ENCODE measurements at regions not wholly inside any gene's neighbourhood (a gene's known extent, or its start where the extent isn't known, plus 50 kb on each side); places are given as distances from the start of the nearest gene placed in this dataset.

- no peak for TF ChIP-seq POLR2A (IDR thresholded peaks at IDR 0.05)
- TF ChIP-seq, protein P1, sequence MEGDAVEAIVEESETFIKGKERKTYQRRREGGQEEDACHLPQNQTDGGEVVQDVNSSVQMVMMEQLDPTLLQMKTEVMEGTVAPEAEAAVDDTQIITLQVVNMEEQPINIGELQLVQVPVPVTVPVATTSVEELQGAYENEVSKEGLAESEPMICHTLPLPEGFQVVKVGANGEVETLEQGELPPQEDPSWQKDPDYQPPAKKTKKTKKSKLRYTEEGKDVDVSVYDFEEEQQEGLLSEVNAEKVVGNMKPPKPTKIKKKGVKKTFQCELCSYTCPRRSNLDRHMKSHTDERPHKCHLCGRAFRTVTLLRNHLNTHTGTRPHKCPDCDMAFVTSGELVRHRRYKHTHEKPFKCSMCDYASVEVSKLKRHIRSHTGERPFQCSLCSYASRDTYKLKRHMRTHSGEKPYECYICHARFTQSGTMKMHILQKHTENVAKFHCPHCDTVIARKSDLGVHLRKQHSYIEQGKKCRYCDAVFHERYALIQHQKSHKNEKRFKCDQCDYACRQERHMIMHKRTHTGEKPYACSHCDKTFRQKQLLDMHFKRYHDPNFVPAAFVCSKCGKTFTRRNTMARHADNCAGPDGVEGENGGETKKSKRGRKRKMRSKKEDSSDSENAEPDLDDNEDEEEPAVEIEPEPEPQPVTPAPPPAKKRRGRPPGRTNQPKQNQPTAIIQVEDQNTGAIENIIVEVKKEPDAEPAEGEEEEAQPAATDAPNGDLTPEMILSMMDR (IDR thresholded peaks at IDR 0.05): no peak
- H3K4me3 ChIP-seq: no peak overlapping the region
- H3K27ac ChIP-seq: no peak overlapping the region
- no peaks in the 10 kb centered on the region for H3K36me3 ChIP-seq (replicated peaks in 1 of 2; ENCODE audit: insufficient read depth in 1 of 2, low read depth in 2 of 2)
- no peaks in the 10 kb centered on the region for H3K4me1 ChIP-seq
- H3K27me3 ChIP-seq: no peaks in the 10 kb centered on the region
- ATAC-seq (no peak), DNase-seq (no peak)
- WGBS, 2 donors: 70 to 81% methylated on average over 8 of the region's 8 CpGs
- intact Hi-C loops (cut with DNase I): no loop called here
- H3K9me3 ChIP-seq: no peaks in the 10 kb centered on the region
These were observed 70.5 kb downstream of the CBLL2 start for GRCh38 chrX:22343192-22343591.

DNA sequence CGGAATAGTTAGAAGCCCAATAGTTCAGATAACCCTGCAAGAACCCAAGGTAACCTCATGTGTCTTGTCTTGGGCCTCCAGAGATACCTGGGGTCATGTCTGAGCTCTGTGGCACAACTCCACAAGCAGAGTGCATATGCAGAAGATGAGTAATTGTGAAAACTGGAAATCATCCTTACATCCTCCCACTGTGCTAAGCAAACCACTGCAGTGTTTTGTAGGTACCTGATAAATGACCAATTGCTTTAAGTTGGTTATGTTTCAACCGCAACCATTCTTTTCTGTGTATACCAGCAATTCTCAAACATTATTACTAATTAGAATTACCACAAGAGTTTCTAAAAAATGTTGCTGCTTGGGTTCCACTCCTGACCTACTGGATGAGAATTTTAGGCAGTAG lies 73.2 kb downstream of the CBLL2 start:
- H3K4me3 ChIP-seq: no peak overlapping the region
- H3K36me3 ChIP-seq (replicated peaks in 1 of 2; ENCODE audit: insufficient read depth in 1 of 2, low read depth in 2 of 2): no peaks in the 10 kb centered on the region
- H3K4me1 ChIP-seq: no peaks in the 10 kb centered on the region
- WGBS, 2 donors: 57 to 65% methylated on average over 2 of the region's 2 CpGs
- no peak overlapping the region for H3K27ac ChIP-seq
- H3K9me3 ChIP-seq: no peaks in the 10 kb centered on the region
- intact Hi-C loops (cut with DNase I): no loop called here
- no peaks in the 10 kb centered on the region for H3K27me3 ChIP-seq
- no peak for ATAC-seq
- DNase-seq: no peak
- TF ChIP-seq POLR2A (IDR thresholded peaks at IDR 0.05): no peak
- TF ChIP-seq, protein P1 (IDR thresholded peaks at IDR 0.05): no peak

DNA sequence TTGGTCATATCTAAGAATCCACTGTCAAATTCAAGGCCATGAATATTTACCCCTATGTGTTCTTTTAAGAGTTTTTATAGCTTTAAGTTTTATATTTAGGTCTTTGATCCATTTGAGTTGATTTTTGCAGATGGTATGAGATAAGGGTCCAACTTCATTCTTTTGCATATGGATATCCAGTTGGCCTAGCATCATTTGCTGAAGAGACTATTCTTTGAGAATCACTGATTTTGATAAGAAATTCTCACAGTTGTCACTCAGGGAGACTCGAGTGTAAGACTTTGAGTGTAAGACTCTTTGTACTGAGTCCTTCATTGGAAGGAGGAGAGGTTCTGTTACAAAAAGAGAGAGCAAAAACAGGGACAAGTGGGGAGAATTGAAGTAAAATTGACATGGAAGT lies 74.8 kb downstream of the CBLL2 start:
- H3K4me1 ChIP-seq: no peaks in the 10 kb centered on the region
- 27 to 54% methylated on average over 1 of the region's 1 CpG for WGBS, 2 donors
- no peaks in the 10 kb centered on the region for H3K27me3 ChIP-seq
- H3K36me3 ChIP-seq (replicated peaks in 1 of 2; ENCODE audit: insufficient read depth in 1 of 2, low read depth in 2 of 2): no peaks in the 10 kb centered on the region
- intact Hi-C loops (cut with DNase I): no loop called here
- H3K27ac ChIP-seq: no peak overlapping the region
- no peak for DNase-seq
- TF ChIP-seq, protein P1 (IDR thresholded peaks at IDR 0.05): no peak
- no peak for TF ChIP-seq POLR2A (IDR thresholded peaks at IDR 0.05)
- no peak for ATAC-seq
- H3K9me3 ChIP-seq: no peaks in the 10 kb centered on the region
- no peak overlapping the region for H3K4me3 ChIP-seq

GRCh38 chrX:22349116-22349515 lies 76.4 kb downstream of the CBLL2 start:
- no peaks in the 10 kb centered on the region for H3K9me3 ChIP-seq
- no peaks in the 10 kb centered on the region for H3K36me3 ChIP-seq (replicated peaks in 1 of 2; ENCODE audit: insufficient read depth in 1 of 2, low read depth in 2 of 2)
- H3K27me3 ChIP-seq: no peaks in the 10 kb centered on the region
- intact Hi-C loops (cut with DNase I): no loop called here
- ATAC-seq: no peak
- no peak for TF ChIP-seq POLR2A (IDR thresholded peaks at IDR 0.05)
- TF ChIP-seq, protein P1 (IDR thresholded peaks at IDR 0.05): no peak
- no peak overlapping the region for H3K4me3 ChIP-seq
- WGBS, 2 donors: 40 to 60% methylated on average over 1 to 2 of the region's 2 CpGs
- no peak for DNase-seq
- H3K4me1 ChIP-seq: no peaks in the 10 kb centered on the region
- H3K27ac ChIP-seq: no peak overlapping the region

DNA sequence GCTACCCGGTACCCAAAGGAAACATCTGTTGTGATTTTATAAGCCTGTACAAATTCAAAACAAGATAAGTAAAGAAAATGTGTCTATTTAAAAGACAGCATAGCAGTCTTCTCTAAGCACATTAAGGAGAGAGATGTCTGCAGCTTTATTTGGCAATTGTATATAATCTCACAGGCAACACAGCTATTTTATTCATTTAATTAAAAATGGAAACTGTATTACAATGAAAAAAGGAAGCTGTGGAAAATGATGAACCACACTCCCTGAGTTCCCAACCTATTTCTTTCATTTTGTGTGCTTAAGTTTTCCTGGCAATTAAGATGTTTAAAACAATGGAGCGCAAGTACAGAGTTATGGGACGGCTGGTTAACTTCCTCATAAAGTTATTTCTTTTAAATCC lies 78.4 kb downstream of the CBLL2 start:
- Histone ChIP-seq H3K27ac (no peak overlapping the region), H3K27me3 (no peaks in the 10 kb centered on the region), H3K4me1 (no peaks in the 10 kb centered on the region), H3K4me3 (no peak overlapping the region), H3K36me3 (replicated peaks in 1 of 2; ENCODE audit: insufficient read depth in 1 of 2, low read depth in 2 of 2) (no peaks in the 10 kb centered on the region), H3K9me3 (no peaks in the 10 kb centered on the region)
- intact Hi-C loops (cut with DNase I): no loop called here
- ATAC-seq (no peak), DNase-seq (no peak)
- WGBS, 2 donors: 56 to 84% methylated on average over 3 of the region's 3 CpGs
- TF ChIP-seq, protein P1 (IDR thresholded peaks at IDR 0.05): no peak
- TF ChIP-seq POLR2A (IDR thresholded peaks at IDR 0.05): no peak

Data from body of pancreas (tissue), 4 donors.